EH (cell line): ENCODE measurements at regions not wholly inside any gene's neighbourhood (a gene's known extent, or its start where the extent isn't known, plus 50 kb on each side); places are given as distances from the start of the nearest gene placed in this dataset.
"Not testable (repeated sequence)": the region's sequence is repeated elsewhere in the genome, so short reads cannot be mapped to it uniquely, and the experiment has no call there.

Experiments
- DNase-seq: peaks from one replicate; pipeline ENCODE4 v3.0.0-alpha.2; 2015; ENCODE audit warnings: low read depth

GRCh38 chr6:169978615-169979161 lies 227.3 kb downstream of the ERMARD start:
- no peak for DNase-seq

DNA sequence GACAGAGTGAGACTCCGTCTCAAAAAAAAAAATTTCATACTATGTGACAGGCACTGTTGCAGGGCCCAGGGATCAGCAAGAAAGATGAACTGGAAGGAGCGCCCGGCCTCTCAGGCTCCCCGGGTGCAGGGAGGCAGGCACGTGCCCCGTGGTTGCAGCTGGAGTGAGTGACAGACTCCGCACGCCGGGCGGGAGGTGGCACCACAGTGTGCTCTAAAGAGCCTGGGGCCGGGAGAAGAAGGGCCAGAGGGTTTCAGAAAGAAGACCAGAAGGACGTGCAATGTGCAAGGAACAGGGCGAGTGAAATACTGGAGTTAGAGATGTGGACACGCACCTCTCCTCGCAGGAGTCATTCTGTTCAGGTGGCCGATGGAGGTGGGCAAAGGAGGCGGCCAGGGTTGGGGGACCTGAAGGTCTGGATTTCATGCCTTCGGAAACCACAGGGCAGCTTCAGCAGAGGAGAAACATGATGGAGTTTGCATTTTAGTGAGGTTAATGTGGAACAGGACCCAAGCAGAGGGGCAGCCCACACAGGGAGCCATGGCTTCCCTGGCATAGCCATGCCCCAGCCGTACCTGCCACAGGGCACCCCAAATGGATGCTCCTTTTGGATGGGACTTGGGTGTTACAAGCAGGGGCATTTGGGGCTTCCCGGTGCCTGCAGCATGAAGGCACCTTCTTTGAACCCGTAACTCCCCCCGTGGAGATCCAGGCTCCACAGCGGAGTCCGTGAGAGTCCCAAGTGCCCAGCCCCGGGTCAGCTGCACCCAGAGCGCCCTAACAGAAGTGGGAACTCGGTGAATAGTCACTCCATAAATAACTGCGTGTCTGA lies 226.2 kb downstream of the ERMARD start:
- no peak for DNase-seq

DNA sequence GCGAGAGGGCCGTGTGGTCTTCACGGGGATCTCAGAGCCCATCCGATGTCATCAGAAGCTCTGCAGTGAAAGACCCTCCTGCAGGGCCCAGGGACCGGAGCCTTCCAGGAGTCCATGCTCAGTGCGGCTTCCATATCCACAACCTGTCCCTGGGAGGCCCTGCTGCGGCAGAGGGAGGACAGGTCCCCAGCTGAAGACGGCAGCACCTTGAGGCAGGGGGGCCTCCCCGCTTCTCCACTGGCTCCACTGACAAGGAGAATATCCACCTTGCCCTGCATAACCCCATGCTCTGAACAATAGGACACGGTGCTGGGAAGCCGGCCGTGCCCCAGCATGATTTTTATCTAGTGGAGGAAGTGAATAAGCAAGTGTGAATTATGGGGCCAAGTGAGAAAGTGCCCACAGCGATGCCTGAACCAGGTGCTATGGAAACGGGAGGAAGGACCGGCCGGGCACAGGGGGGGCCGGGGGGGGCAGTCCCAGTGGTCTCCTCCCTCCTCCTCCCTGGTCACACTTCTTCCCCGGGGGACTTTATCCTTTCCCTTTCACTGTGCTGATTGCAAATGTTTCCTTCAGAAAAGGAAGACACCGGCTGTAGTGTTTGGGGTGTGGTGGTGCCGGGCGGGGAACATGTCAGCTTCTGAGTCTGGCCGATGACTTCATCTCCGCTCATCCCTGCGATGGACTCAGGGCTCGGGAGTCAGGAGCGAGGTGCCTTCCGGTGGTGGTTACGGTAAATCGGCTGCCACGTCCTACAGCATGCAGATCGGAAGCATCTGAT lies 225.1 kb downstream of the ERMARD start:
- DNase-seq: no peak

- DNase-seq: no peak
Measured at GRCh38 chr6:169975701-169976100, 224.3 kb downstream of the ERMARD start.

- no peak for DNase-seq
Measured at GRCh38 chr6:169975286-169975685, 223.9 kb downstream of the ERMARD start.

GRCh38 chr6:169974663-169975062 lies 223.2 kb downstream of the ERMARD start:
- DNase-seq: no peak

- DNase-seq: not testable (repeated sequence)
Measured at GRCh38 chr6:169973588-169974467, 222.4 kb downstream of the ERMARD start.

DNA sequence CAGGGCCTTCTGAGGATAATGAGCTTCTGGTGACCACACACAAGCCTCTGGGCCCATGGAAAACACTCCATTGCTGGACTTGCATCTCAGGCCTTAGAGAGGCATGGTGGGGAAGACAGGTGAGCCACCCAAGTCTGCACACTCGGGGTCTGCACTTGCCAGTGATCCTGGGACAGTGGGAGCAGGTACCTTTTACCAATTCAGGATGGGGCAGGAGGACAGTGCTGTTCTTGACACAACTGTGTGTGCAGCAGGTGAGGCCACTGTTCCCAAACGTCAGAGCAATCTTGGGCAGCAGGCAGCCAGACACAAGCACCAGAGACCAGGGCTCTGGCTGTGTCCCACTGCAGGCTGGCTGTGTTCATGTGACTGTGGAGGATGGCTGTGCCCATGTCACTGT lies 221.3 kb downstream of the ERMARD start:
- DNase-seq: no peak

GRCh38 chr6:169972101-169972651 lies 220.8 kb downstream of the ERMARD start:
- DNase-seq: no peak

DNA sequence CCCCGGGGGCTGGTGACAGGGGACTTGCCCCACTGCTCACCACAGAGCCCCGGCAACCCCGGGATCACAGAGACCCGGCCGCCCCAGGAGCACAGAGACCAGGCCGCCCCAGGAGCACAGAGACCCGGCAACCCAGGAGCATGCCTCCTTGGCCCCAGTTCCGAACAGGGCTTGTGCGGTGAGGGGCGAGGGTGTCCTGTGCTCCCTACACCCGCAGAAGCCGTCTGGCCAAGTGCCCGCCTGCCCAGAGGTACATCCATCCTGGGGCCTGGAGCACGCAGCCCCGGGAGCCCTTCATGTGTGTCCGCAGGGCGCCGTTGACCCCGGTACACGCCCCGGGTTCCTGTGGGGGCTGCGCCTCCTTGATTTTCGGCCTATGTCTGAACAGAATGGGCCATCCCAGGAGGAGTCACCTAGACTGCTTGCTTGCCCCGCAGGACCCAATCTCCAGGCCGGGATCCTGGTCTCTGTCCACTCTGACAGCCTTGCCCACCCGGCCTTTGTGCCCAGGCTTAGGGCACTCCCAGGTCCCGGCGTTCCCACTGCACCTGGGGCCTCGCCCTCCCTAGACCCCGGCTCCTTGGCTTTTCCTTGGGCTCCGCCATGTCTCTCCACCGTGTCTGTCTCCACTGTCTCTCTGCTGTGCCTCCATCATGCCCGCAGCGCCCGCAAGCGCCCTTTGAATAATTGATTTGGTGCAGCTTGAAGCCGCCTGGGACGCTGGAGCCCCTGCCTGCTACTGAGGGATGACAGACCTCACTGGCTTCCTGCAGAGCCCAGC lies 219.8 kb downstream of the ERMARD start:
- no peak for DNase-seq

GRCh38 chr6:169970306-169970988 lies 219.0 kb downstream of the ERMARD start:
- DNase-seq: no peak

DNA sequence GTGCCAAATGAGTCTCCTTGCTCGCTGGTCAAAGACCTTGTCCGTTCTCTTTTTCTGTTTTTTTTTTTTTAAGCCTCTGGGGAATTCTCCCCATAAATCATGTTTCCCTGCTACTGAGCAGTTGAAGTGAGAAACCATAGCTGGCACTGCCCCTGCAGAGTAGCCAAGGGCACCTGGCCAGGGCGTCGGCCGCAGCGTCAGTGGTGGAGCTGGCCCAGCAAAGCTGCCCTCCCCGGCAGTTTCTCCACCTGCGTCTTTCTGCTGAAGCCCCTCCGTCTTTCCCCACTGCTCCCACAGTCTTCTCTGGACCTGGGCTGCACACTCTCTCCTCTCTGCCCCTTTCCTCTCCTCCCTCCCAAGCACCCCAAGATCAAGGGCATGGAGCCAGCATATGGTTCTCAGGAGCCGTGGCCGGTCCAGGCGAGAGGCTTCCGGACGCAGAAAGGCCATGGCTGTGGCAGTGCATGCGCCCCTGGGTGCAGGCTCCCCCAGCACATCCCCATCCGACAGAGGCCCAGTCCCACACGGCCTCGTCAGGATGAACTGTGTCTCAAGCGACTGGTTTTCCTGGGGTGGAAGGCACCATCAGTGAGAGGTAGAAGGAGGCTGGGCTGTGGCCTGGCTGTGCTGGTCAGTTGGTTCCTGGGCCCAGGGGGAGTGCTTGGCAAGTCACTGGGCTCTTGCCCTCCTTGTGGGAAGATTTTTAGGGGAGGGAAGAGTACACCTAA lies 218.1 kb downstream of the ERMARD start:
- no peak for DNase-seq

DNA sequence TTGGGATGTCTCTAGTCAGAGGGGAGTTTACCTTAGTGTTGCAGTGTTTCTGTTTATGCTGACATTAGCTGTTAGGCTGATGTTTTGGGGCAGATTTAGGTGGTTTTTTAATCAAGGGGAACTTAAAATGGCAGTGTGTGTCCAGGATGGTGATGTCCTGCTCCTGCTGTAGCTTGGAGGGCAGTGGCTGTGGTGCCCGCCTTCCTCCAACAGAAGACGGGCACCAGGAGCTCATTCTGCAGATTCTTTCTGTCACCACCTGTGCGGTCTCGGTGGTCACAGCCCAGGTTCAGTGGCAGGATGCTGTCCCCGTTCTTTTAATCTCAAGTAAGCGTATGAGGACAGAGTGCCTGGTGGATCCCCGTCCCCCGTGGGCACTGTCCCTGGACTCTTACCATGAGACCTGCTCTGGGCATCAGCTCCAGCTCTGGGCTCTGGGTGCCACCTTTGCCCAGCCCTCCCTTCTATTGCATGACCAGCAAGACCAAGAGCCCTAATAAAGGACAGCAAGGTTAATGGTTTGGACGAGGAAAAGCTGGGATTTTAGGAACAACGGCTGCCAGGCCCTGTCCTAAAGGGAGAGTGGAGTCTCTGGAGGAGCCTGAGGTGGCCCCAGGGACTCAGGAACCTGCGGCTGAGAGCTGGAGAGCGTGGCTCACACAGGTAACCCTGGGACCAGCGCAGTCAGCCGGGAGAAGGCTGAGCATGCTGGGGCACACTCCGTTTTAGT lies 217.3 kb downstream of the ERMARD start:
- DNase-seq: no peak

DNA sequence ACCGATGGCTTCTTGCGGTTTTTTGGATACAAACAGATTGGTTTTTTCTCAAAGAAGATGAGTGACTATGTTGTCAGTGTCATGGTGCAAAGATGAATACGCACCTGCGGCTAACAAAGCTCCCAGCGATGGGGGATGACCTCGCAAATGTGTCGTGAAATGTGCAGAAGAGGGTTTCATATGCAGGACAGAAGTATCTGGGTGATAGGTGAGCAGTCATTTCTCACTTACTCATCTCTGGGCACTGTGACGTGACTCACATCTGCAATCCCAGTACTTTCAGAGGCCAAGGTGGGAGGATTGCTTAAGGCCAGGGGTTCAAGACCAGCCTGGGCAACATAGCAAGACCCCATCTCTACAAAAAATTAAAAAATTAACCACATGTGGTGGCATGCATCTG lies 216.3 kb downstream of the ERMARD start:
- no peak for DNase-seq

DNA sequence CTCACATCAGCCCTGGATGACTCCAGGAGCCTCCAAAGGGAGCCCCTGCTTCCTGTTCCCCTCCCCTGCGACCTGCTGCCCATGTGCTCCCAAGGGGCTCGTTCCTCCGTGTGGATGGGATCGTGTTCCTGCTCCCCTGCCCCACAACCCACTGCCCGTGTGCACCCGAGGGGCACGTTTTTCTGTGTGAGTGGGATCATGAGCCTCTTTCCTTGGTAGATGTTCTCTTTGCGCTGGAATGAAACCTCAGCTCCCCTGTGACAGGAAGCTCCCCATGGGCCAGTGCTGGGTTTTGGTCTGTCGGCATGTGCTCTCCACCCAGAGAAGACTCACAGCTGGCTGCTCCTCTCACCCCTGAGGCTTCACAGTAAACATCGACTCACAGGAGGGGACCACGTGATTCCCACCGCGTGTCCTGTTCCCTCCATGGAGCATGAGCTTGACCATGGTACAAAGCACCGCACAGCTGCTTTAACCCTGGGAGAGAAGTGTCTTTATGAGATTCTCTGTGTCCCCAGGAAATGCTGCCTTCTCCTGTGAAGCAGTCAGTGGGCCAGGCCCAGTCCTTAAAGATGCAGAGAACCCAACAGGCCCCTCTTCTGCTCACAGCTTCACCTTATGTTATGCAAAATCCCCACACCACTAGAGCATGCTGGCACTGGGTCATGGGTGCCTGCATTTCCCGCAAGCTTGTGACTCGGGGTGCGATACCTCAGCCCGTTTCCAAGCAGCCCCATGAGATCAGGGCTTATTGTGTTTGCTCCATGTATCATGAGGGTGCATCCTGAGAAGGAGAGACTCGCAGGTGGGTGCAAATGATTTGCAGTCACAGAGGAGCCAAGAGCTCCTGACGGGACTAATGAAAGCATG lies 215.1 kb downstream of the ERMARD start:
- DNase-seq: no peak

- no peak for DNase-seq
Measured at GRCh38 chr6:169965657-169966311, 214.4 kb downstream of the ERMARD start.

DNA sequence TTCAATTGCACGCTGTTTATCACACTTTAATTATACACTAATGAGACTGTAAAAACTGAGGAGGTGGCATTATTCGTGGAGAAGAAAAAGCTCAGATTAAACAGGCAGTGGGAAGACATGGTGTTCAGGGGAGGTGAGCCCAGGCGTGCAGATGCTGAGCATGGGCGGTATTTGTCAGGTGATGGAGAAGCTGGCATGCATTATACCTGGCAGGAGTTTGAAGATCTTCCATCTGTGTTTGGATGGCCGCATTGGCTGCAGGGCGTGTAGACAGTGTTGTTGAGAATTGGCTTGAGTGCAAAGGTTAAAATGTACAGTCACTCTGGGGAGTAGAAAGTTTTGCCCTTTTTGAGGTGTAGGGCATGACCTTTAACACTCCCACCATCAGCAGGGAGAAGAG lies 213.8 kb downstream of the ERMARD start:
- no peak for DNase-seq
